ENCODE measurements at regions not wholly inside any gene's neighbourhood (a gene's known extent, or its start where the extent isn't known, plus 50 kb on each side); places are given as distances from the start of the nearest gene placed in this dataset.

- no peak for TF ChIP-seq POLR2A (IDR thresholded peaks at IDR 0.05)
- TF ChIP-seq, protein P1, sequence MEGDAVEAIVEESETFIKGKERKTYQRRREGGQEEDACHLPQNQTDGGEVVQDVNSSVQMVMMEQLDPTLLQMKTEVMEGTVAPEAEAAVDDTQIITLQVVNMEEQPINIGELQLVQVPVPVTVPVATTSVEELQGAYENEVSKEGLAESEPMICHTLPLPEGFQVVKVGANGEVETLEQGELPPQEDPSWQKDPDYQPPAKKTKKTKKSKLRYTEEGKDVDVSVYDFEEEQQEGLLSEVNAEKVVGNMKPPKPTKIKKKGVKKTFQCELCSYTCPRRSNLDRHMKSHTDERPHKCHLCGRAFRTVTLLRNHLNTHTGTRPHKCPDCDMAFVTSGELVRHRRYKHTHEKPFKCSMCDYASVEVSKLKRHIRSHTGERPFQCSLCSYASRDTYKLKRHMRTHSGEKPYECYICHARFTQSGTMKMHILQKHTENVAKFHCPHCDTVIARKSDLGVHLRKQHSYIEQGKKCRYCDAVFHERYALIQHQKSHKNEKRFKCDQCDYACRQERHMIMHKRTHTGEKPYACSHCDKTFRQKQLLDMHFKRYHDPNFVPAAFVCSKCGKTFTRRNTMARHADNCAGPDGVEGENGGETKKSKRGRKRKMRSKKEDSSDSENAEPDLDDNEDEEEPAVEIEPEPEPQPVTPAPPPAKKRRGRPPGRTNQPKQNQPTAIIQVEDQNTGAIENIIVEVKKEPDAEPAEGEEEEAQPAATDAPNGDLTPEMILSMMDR (IDR thresholded peaks at IDR 0.05) = no peak
Observed at GRCh38 chr11:80156062-80156461, 715.2 kb upstream of the TENM4 start.
